GM12875 (cell line): ENCODE measurements at regions not wholly inside any gene's neighbourhood (a gene's known extent, or its start where the extent isn't known, plus 50 kb on each side); places are given as distances from the start of the nearest gene placed in this dataset.

ENCODE experiments used
- H3K4me3 ChIP-seq: one replicate; pipeline ENCODE4 v1.5.1; 2011; ENCODE audit warnings: low read depth, low read length, control low read depth
- TF ChIP-seq, protein P1 (sequence below): IDR thresholded peaks from 2 replicates; pipeline ENCODE4 v1.5.1; 2011; ENCODE audit warnings: low read depth, mild to moderate bottlenecking, control low read depth, inconsistent platforms, low read length, moderate library complexity, borderline replicate concordance; ENCODE audit not compliant: insufficient read depth

- no peak overlapping the region for H3K4me3 ChIP-seq
- TF ChIP-seq, protein P1, sequence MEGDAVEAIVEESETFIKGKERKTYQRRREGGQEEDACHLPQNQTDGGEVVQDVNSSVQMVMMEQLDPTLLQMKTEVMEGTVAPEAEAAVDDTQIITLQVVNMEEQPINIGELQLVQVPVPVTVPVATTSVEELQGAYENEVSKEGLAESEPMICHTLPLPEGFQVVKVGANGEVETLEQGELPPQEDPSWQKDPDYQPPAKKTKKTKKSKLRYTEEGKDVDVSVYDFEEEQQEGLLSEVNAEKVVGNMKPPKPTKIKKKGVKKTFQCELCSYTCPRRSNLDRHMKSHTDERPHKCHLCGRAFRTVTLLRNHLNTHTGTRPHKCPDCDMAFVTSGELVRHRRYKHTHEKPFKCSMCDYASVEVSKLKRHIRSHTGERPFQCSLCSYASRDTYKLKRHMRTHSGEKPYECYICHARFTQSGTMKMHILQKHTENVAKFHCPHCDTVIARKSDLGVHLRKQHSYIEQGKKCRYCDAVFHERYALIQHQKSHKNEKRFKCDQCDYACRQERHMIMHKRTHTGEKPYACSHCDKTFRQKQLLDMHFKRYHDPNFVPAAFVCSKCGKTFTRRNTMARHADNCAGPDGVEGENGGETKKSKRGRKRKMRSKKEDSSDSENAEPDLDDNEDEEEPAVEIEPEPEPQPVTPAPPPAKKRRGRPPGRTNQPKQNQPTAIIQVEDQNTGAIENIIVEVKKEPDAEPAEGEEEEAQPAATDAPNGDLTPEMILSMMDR = no peak
Measured at GRCh38 chr15:59885832-59886231, 118.3 kb upstream of the FOXB1 start.

DNA sequence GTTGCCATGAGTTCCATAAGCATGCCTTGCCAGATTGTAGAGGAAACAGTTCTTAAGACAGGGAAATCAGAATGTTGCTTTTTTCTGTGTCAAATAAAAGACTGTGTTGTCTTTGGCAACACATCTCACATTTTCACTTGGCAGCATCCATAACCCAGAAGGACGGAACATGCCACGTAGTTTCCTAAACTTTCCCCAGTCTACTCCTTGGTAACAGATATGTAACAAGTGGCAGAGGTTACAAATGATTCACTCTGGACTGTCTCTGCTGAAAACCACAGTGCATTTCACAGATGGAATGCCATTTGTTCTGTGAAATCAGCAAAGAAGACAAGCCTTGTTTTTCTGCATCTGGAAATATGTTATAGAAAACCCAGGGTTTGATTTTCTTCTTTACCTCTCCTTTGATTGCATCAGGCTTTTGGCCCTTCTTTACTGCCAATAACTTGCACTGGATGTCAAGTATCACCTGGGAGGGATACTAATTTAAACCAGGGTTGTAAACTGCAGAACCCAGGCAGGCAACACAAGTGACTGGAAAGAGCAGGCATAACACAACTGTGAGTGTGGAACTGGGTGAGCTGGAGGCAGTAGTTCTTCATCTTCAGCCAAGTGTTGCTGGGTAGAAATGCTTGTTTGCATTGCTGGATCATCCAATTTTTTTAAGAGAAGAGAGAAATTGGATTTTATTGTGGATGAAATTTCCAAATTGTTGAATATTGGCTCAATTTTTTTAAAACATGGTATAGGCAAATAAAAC is 124.4 kb upstream of the FOXB1 start:
- TF ChIP-seq, protein P1 = no peak
- no peak overlapping the region for H3K4me3 ChIP-seq

GRCh38 chr15:59876140-59876539 is 128.0 kb upstream of the FOXB1 start:
- H3K4me3 ChIP-seq = no peak overlapping the region
- TF ChIP-seq, protein P1 = no peak

DNA sequence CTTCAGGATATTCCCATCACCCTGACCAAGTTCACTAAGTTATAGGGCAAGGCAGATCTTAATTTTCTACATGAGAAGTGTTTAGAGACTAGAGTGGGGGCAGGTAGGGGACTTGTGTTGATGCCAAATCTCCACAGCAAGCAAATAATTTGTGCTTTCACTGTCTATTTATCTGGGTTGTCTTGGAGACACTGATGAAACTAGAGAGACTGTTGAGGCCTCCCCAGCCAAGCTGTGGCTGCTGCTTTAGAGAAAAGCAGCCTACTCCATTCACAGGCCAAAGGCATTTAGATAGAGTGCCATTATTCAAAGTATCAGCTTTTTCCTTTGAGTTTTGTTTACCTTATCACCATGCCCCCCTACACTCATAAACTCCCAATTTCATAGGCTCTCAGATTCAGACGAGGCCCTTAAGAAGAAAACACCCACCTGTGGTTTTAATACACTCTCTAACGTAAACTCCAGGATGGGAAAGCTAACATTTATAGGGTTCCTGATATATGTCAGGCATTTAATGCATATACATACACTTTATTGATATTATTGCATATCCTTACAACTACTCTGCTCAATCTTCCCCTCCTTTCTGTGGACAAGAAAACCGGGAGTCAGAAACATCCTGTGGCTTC is 130.4 kb upstream of the FOXB1 start:
- TF ChIP-seq, protein P1 = no peak
- no peak overlapping the region for H3K4me3 ChIP-seq

DNA sequence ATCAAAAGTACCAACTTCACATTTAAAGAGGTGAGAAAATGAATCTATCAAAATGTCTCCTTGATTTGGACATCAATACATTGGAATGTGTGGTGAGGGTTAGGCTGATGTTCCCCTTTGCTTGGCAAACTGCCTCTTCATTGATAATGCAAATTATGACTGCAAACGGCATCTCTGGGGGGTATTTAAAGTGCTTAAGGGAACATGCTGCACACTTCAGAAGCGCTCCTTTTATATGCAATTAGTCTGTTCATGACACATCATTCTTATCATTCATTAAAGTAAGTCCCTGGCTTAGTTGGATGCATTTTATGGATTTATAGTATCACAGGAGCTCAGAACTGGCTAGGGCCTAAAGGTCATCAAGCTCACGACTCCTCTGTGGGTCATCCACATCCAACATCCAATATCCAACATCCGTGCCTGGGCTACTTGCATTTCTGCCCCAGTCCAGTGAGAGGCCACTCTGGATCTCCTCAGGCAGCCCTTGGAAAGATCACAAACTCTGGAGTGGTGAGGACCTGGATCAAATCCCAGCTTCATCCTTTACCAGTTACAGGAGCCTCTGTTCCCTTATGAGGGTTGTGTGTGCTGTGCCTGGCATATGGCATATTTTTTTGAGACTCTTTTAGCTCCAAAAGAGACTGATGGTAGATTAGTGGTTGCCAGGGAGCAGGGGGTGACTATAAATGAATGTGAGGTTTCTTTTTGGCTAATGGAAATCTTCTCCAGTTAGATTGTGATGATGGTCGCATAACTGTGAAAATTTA is 136.8 kb upstream of the FOXB1 start:
- TF ChIP-seq, protein P1 = no peak
- no peak overlapping the region for H3K4me3 ChIP-seq

DNA sequence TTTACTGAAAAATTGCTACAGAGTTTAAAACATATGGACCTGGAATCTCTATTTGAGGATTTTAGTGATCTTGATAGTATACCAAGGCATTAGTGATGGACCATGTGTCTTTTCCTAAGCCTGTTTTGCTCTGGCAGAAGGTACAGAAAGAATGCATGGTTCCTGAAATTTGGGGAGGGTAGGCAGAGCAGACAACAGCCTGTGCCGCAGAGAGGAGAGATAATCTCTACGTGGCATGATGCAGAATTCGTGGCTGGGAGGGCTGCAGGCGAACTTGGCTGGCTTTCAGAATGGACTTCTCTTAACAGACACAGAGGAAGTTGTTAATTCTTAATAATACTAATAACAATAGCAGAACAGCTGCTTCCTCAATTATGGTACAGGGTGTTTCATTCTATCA is 137.5 kb upstream of the FOXB1 start:
- TF ChIP-seq, protein P1 = no peak
- H3K4me3 ChIP-seq = no peak overlapping the region
